Right lobe of liver (tissue), 4 donors: ENCODE measurements at regions not wholly inside any gene's neighbourhood (a gene's known extent, or its start where the extent isn't known, plus 50 kb on each side); places are given as distances from the start of the nearest gene placed in this dataset.

ENCODE experiments used
- CTCF ChIP-seq, 4 donors: fragments of 200-600 bp in 3 of 4; fragments of 450-650 bp in 1 of 4; IDR thresholded peaks; one replicate each; pipeline versions ENCODE4 v1.5.1 to v1.8.0; 2016 to 2022; ENCODE audit warnings: antibody characterized with exemption in 4 of 4, mild to moderate bottlenecking in 2 of 4
- POLR2A ChIP-seq: fragments of 450-650 bp; IDR thresholded peaks from one replicate; pipeline ENCODE4 v1.6.1; 2017; ENCODE audit warnings: antibody characterized with exemption, mild to moderate bottlenecking
- donor health status: DM: no; HTN: no; CAD: no.
- donor health status: DM: no; HTN: no; CAD: no.
- donor health status: DM: no; HTN: yes; CAD: no.

DNA sequence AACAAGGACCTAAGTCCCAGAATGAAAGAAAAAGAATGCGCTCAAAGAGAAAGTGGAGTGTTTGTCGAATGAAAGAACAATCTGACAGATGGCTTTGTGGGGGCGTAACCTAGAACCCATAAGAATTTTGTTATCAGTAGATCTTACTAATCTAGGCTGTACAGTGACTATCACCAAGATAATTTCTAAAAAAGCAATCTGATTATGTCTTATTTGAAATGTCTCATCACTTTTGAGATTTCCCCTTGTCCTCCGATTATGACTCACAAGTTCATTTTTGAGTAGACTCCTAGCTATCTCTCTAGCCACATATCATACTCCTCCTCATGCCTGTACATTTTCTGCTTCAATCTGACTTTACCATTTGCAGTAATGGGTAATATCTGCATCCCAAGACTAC, 135.6 kb upstream of the SMARCA2 start:
- TF ChIP-seq CTCF (IDR thresholded peaks at IDR 0.05) (no peak), POLR2A (no peak)
